ENCODE measurements at regions not wholly inside any gene's neighbourhood (a gene's known extent, or its start where the extent isn't known, plus 50 kb on each side); places are given as distances from the start of the nearest gene placed in this dataset.

DNA sequence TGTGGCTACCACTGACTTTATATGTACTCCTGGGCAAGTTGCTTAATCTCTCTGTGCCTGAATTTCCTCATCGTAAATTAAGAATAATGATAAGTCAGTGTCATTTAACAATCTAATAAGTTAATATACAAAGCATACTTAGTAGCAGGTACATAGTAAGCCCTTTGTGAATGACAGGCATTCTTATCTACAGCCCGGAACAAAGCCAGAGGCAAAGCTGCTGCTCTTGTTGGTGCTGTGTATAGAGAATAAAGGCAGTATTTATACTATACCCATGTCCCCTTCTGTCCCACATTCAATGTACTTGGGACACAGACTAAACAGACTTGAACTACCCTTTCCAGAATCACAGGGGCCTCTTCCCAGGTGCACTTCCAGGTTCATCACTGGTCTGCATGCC is 229.7 kb upstream of the NCAM1 start:
- H3K4me3 ChIP-seq (ENCODE audit: low read length), result no peak overlapping the region
- no peaks in the 10 kb centered on the region for H3K4me1 ChIP-seq (ENCODE audit: control insufficient read depth, insufficient read depth, low read length)
- no peaks in the 10 kb centered on the region for H3K27me3 ChIP-seq (ENCODE audit: control insufficient read depth, insufficient read depth, low read length)
- ATAC-seq, result no peak
- TF ChIP-seq CTCF (IDR thresholded peaks at IDR 0.05), result no peak
- H3K4me3 Mint-ChIP-seq, result no peak overlapping the region
- H3K9me3 ChIP-seq (ENCODE audit: control insufficient read depth, insufficient read depth, low read length), result no peaks in the 10 kb centered on the region
- H3K27ac ChIP-seq (ENCODE audit: low read length), result no peak overlapping the region
- no peak for DNase-seq
- no peaks in the 10 kb centered on the region for H3K36me3 Mint-ChIP-seq
- H3K4me1 Mint-ChIP-seq, result no peaks in the 10 kb centered on the region
- H3K27me3 Mint-ChIP-seq (ENCODE audit: low read depth in 2 of 2), result peaks cover 15 to 23% of the 10 kb centered on the region in 2 donors
- H3K36me3 ChIP-seq (ENCODE audit: control insufficient read depth, insufficient read depth, low read length), result no peaks in the 10 kb centered on the region
- no peaks in the 10 kb centered on the region for H3K9me3 Mint-ChIP-seq
- no peak overlapping the region for H3K27ac Mint-ChIP-seq
- WGBS (ENCODE audit: insufficient coverage), result no CpG with 5 or more reads among the region's 2 CpGs
- intact Hi-C loops (cut with micrococcal nuclease), result no loop called here

DNA sequence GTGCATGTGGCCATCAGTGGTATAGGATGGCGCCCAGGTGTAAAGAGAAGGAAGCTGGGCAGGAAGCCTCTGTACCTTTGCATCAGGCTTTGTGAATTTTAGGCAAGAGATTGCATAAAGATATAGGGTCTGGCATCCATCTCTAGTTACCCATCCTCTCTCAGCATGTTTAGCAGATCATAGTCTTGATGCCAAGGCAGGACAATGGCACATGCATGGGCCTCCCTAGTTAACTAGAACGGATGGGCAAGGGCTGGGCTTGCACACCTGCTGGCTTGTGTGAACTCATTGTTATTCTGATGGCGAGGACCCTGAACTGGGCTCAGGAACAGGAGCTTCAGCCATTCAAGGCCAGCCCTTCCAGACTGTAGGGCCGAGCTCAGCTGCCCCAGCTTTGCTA is 229.2 kb upstream of the NCAM1 start:
- no peak overlapping the region for H3K27ac Mint-ChIP-seq
- no peaks in the 10 kb centered on the region for H3K36me3 Mint-ChIP-seq
- intact Hi-C loops (cut with micrococcal nuclease), result no loop called here
- WGBS (ENCODE audit: insufficient coverage), result 66% methylated on average over 4 of the region's 4 CpGs
- Histone ChIP-seq H3K4me3 (ENCODE audit: low read length) (no peak overlapping the region), H3K9me3 (ENCODE audit: control insufficient read depth, insufficient read depth, low read length) (no peaks in the 10 kb centered on the region), H3K27ac (ENCODE audit: low read length) (no peak overlapping the region), H3K36me3 (ENCODE audit: control insufficient read depth, insufficient read depth, low read length) (no peaks in the 10 kb centered on the region), H3K27me3 (ENCODE audit: control insufficient read depth, insufficient read depth, low read length) (no peaks in the 10 kb centered on the region), H3K4me1 (ENCODE audit: control insufficient read depth, insufficient read depth, low read length) (no peaks in the 10 kb centered on the region)
- no peak overlapping the region for H3K4me3 Mint-ChIP-seq
- no peak for ATAC-seq
- H3K27me3 Mint-ChIP-seq (ENCODE audit: low read depth in 2 of 2), result peaks cover 11 to 19% of the 10 kb centered on the region in 2 donors
- no peaks in the 10 kb centered on the region for H3K4me1 Mint-ChIP-seq
- no peak for DNase-seq
- H3K9me3 Mint-ChIP-seq, result no peaks in the 10 kb centered on the region
- no peak for TF ChIP-seq CTCF (IDR thresholded peaks at IDR 0.05)

- no peaks in the 10 kb centered on the region for H3K4me1 ChIP-seq (ENCODE audit: control insufficient read depth, insufficient read depth, low read length)
- ATAC-seq, result no peak
- TF ChIP-seq CTCF (IDR thresholded peaks at IDR 0.05), result no peak
Observed at GRCh38 chr11:112734207-112734606, 227.0 kb upstream of the NCAM1 start.

DNA sequence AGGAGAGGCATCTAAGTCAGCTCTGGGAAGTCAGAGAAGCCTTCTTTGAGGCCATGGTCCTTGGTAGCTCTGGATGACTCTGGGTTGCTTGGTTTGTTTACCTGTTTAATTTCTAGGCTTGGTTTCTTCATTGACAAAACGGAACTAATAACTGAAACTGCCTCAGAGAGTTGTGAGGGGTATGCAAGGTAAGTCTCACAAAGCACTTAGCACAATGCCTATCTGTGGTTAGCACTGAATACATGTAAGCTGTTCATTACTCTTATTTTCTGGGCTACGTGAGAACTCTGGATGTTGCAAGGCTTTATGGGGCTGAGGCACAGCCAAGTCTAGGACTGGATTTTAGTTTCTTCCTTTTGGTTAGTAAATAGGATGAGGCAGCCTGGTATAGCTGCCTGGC is 225.8 kb upstream of the NCAM1 start:
- Histone ChIP-seq H3K4me3 (ENCODE audit: low read length) (no peak overlapping the region), H3K36me3 (ENCODE audit: control insufficient read depth, insufficient read depth, low read length) (no peaks in the 10 kb centered on the region), H3K27me3 (ENCODE audit: control insufficient read depth, insufficient read depth, low read length) (no peaks in the 10 kb centered on the region), H3K4me1 (ENCODE audit: control insufficient read depth, insufficient read depth, low read length) (no peaks in the 10 kb centered on the region), H3K9me3 (ENCODE audit: control insufficient read depth, insufficient read depth, low read length) (no peaks in the 10 kb centered on the region), H3K27ac (ENCODE audit: low read length) (no peak overlapping the region)
- H3K9me3 Mint-ChIP-seq, result no peaks in the 10 kb centered on the region
- H3K36me3 Mint-ChIP-seq, result no peaks in the 10 kb centered on the region
- H3K4me1 Mint-ChIP-seq, result no peaks in the 10 kb centered on the region
- H3K27ac Mint-ChIP-seq, result no peak overlapping the region
- no peak overlapping the region for H3K4me3 Mint-ChIP-seq
- WGBS (ENCODE audit: insufficient coverage), result 84% methylated on average over 2 of the region's 2 CpGs
- H3K27me3 Mint-ChIP-seq (ENCODE audit: low read depth in 2 of 2), result peaks cover 10 to 12% of the 10 kb centered on the region in 2 donors
- intact Hi-C loops (cut with micrococcal nuclease), result no loop called here
- ATAC-seq (no peak), DNase-seq (no peak)
- no peak for TF ChIP-seq CTCF (IDR thresholded peaks at IDR 0.05)

More at GRCh38 chr11:112734207-112734606, 227.0 kb upstream of the NCAM1 start:
- H3K4me1 Mint-ChIP-seq, result no peaks in the 10 kb centered on the region
- H3K36me3 ChIP-seq (ENCODE audit: control insufficient read depth, insufficient read depth, low read length), result no peaks in the 10 kb centered on the region
- H3K4me3 Mint-ChIP-seq, result no peak overlapping the region
- no peak overlapping the region for H3K27ac ChIP-seq (ENCODE audit: low read length)
- no peak for DNase-seq
- H3K36me3 Mint-ChIP-seq, result no peaks in the 10 kb centered on the region
- H3K27me3 ChIP-seq (ENCODE audit: control insufficient read depth, insufficient read depth, low read length), result no peaks in the 10 kb centered on the region
- no peaks in the 10 kb centered on the region for H3K9me3 Mint-ChIP-seq
- H3K27me3 Mint-ChIP-seq (ENCODE audit: low read depth in 2 of 2), result peaks cover 10 to 12% of the 10 kb centered on the region in 2 donors
- H3K9me3 ChIP-seq (ENCODE audit: control insufficient read depth, insufficient read depth, low read length), result no peaks in the 10 kb centered on the region
- H3K4me3 ChIP-seq (ENCODE audit: low read length), result no peak overlapping the region
- WGBS (ENCODE audit: insufficient coverage), result 7% methylated on average over 3 of the region's 3 CpGs
- intact Hi-C loops (cut with micrococcal nuclease), result no loop called here
- H3K27ac Mint-ChIP-seq, result no peak overlapping the region

Measured in natural killer cell (primary cell).